GM12873 (cell line): ENCODE measurements at regions not wholly inside any gene's neighbourhood (a gene's known extent, or its start where the extent isn't known, plus 50 kb on each side); places are given as distances from the start of the nearest gene placed in this dataset.

ENCODE experiments used
- CTCF ChIP-seq: IDR thresholded peaks from 2 replicates; pipeline ENCODE4 v1.5.1; 2012; ENCODE audit warnings: low read depth, mild to moderate bottlenecking, moderate library complexity, low read length, control low read depth; ENCODE audit not compliant: insufficient read depth; ENCODE audit errors: missing control alignments

- TF ChIP-seq CTCF = no peak
These were observed 144.9 kb downstream of the FCRL5 start for GRCh38 chr1:157407367-157407766.

- TF ChIP-seq CTCF = no peak
These were observed 146.7 kb downstream of the FCRL5 start for GRCh38 chr1:157405662-157406061.

- no peak for TF ChIP-seq CTCF
These were observed 147.7 kb downstream of the FCRL5 start for GRCh38 chr1:157404614-157405013.

- TF ChIP-seq CTCF = no peak
These were observed 148.2 kb downstream of the FCRL5 start for GRCh38 chr1:157404063-157404501.

GRCh38 chr1:157403608-157404007 lies 148.7 kb downstream of the FCRL5 start:
- no peak for TF ChIP-seq CTCF

GRCh38 chr1:157403203-157403602 lies 149.1 kb downstream of the FCRL5 start:
- no peak for TF ChIP-seq CTCF

- no peak for TF ChIP-seq CTCF
These were observed 151.5 kb downstream of the FCRL5 start for GRCh38 chr1:157400766-157401165.
